Transverse colon (tissue), 4 donors: ENCODE measurements at regions not wholly inside any gene's neighbourhood (a gene's known extent, or its start where the extent isn't known, plus 50 kb on each side); places are given as distances from the start of the nearest gene placed in this dataset.

ENCODE experiments used
- DNase-seq: peaks from one replicate; pipeline ENCODE4 v3.0.0-alpha.2; 2019
- H3K27ac ChIP-seq, 4 donors: fragments of 200-600 bp; sonication (generic); 2 replicates each; pipeline ENCODE4 v1.5.1; 2016 to 2018; ENCODE audit warnings: inconsistent platforms in 4 of 4
- H3K27me3 ChIP-seq: fragments of 200-600 bp; sonication (generic); 2 replicates; pipeline ENCODE4 v1.5.1; 2017; ENCODE audit warnings: inconsistent platforms
- H3K36me3 ChIP-seq, 4 donors: fragments of 200-600 bp; sonication (generic); 2 replicates each; pipeline ENCODE4 v1.5.1; 2017 to 2019; ENCODE audit warnings: inconsistent platforms in 4 of 4
- H3K4me1 ChIP-seq, 4 donors: fragments of 200-600 bp; sonication (generic); 2 replicates each; pipeline ENCODE4 v1.5.1; 2017 to 2020; ENCODE audit warnings: inconsistent platforms in 4 of 4
- H3K4me3 ChIP-seq, 4 donors: fragments of 200-600 bp; sonication (generic); 1 replicate in 1 of 4; 2 replicates in 3 of 4; pipeline versions ENCODE4 v1.5.1 to v1.6.1; 2017 to 2019; ENCODE audit warnings: inconsistent platforms in 4 of 4
- H3K9me3 ChIP-seq, 2 donors: fragments of 200-600 bp; sonication (generic); 2 replicates each; pipeline ENCODE4 v1.5.1; 2017 to 2019; ENCODE audit warnings: inconsistent platforms in 2 of 2
- CTCF ChIP-seq, 5 experiments: fragments of 200-600 bp in 3 of 5; fragments of 450-650 bp in 2 of 5; sonication (generic) in 3 of 5; IDR thresholded peaks; 1 replicate in 2 of 5; 2 replicates in 3 of 5; pipeline ENCODE4 v1.5.1; 2016 to 2017; ENCODE audit warnings: antibody characterized with exemption in 5 of 5, inconsistent platforms in 3 of 5, mild to moderate bottlenecking in 2 of 5, moderate library complexity in 1 of 5
- EP300 ChIP-seq: sonication (generic); formaldehyde crosslinking; IDR thresholded peaks from one replicate; pipeline ENCODE4 v1.6.1; 2017; ENCODE audit warnings: antibody characterized with exemption, low read depth
- POLR2A ChIP-seq: fragments of 450-650 bp; IDR thresholded peaks from one replicate; pipeline ENCODE4 v1.6.1; 2016; ENCODE audit warnings: antibody characterized with exemption, mild to moderate bottlenecking, moderate library complexity
- POLR2AphosphoS5 ChIP-seq, 3 donors: sonication (generic); formaldehyde crosslinking; IDR thresholded peaks; one replicate each; pipeline ENCODE4 v1.6.1; 2016; ENCODE audit warnings: antibody characterized with exemption in 3 of 3
- WGBS, 2 donors: methylation state at CpG; one replicate each; pipeline ENCODE4 v1.1.5; 2018; ENCODE audit warnings: low coverage in 1 of 2; 5-methylcytosine and 5-hydroxymethylcytosine counted together
- in situ Hi-C, 4 donors: fragments of 200-750 bp; cut with MboI; loops; one replicate each; pipeline versions ENCODE4 v1.15.0 to v1.15.1; 2017; ENCODE audit warnings: low sequenced_read_pairs in 3 of 4, low pct_ligation_motif_present in 1 of 4, low pct_unique_long_range_greater_than_20kb in 1 of 4
- intact Hi-C: fragments of 100-400 bp; cut with DNase I; formaldehyde crosslinking; loops from one replicate; pipeline ENCODE4 v1.15.1; 2023; ENCODE audit warnings: low total_unique reads

GRCh38 chr12:93226361-93226760 lies 151.4 kb upstream of the NUDT4 start:
- in situ Hi-C loops, result no loop called here
- Histone ChIP-seq H3K27me3 (no peaks in the 10 kb centered on the region), H3K4me1 (peaks cover 3 to 12% (median 8%) of the 10 kb centered on the region in 4 donors), H3K27ac (no peak overlapping the region), H3K36me3 (no peaks in the 10 kb centered on the region), H3K4me3 (no peak overlapping the region), H3K9me3 (peaks cover 0 to 6% of the 10 kb centered on the region in 2 donors)
- intact Hi-C loops, result no loop called here
- no peak for DNase-seq
- TF ChIP-seq POLR2A, result no peak

- DNase-seq, result no peak
These were observed 148.0 kb upstream of the NUDT4 start for GRCh38 chr12:93229494-93230325.

GRCh38 chr12:93230326-93230720 lies 147.4 kb upstream of the NUDT4 start:
- WGBS, 2 donors, result 58 to 65% methylated on average over 3 of the region's 3 CpGs
- H3K4me3 ChIP-seq, result no peak overlapping the region
- H3K36me3 ChIP-seq, result no peaks in the 10 kb centered on the region
- no peak for DNase-seq
- H3K27me3 ChIP-seq, result no peaks in the 10 kb centered on the region
- no peak for TF ChIP-seq POLR2AphosphoS5 (IDR thresholded peaks at IDR 0.05)
- TF ChIP-seq POLR2A, result no peak
- no peak for TF ChIP-seq CTCF (IDR thresholded peaks at IDR 0.05)
- TF ChIP-seq EP300, result no peak
- intact Hi-C loops, result no loop called here
- H3K27ac ChIP-seq, result no peak overlapping the region
- no peaks in the 10 kb centered on the region for H3K4me1 ChIP-seq
- no peaks in the 10 kb centered on the region for H3K9me3 ChIP-seq
- in situ Hi-C loops, result no loop called here

More at GRCh38 chr12:93229494-93230325, 148.0 kb upstream of the NUDT4 start:
- Histone ChIP-seq H3K27ac (no peak overlapping the region), H3K4me1 (no peaks in the 10 kb centered on the region), H3K9me3 (no peaks in the 10 kb centered on the region), H3K27me3 (no peaks in the 10 kb centered on the region), H3K36me3 (no peaks in the 10 kb centered on the region), H3K4me3 (no peak overlapping the region)
- in situ Hi-C loops (no loop called here), intact Hi-C loops (no loop called here)
- WGBS, 2 donors, result 55 to 79% methylated on average over 4 to 6 of the region's 6 CpGs
- no peak for TF ChIP-seq EP300
- TF ChIP-seq POLR2AphosphoS5 (IDR thresholded peaks at IDR 0.05), result no peak
- no peak for TF ChIP-seq CTCF (IDR thresholded peaks at IDR 0.05)
- TF ChIP-seq POLR2A, result no peak

GRCh38 chr12:93231938-93232337 lies 145.8 kb upstream of the NUDT4 start:
- Histone ChIP-seq H3K27ac (no peak overlapping the region), H3K9me3 (no peaks in the 10 kb centered on the region), H3K4me3 (no peak overlapping the region), H3K4me1 (no peaks in the 10 kb centered on the region), H3K27me3 (no peaks in the 10 kb centered on the region), H3K36me3 (no peaks in the 10 kb centered on the region)
- TF ChIP-seq EP300 (no peak), POLR2A (no peak), CTCF (IDR thresholded peaks at IDR 0.05) (no peak), POLR2AphosphoS5 (IDR thresholded peaks at IDR 0.05) (no peak)
- no peak for DNase-seq
- intact Hi-C loops, result no loop called here
- in situ Hi-C loops, result no loop called here
- 94 to 95% methylated on average over 2 to 6 of the region's 6 CpGs for WGBS, 2 donors

- no peaks in the 10 kb centered on the region for H3K27me3 ChIP-seq
- in situ Hi-C loops (no loop called here), intact Hi-C loops (no loop called here)
- TF ChIP-seq POLR2A, result no peak
- no peak for TF ChIP-seq EP300
- TF ChIP-seq POLR2AphosphoS5 (IDR thresholded peaks at IDR 0.05), result no peak
- TF ChIP-seq CTCF (IDR thresholded peaks at IDR 0.05), result no peak
- H3K36me3 ChIP-seq, result no peaks in the 10 kb centered on the region
- H3K27ac ChIP-seq, result no peak overlapping the region
- no peaks in the 10 kb centered on the region for H3K4me1 ChIP-seq
- WGBS, 2 donors, result 40 to 46% methylated on average over 1 of the region's 1 CpG
- DNase-seq, result no peak
- H3K4me3 ChIP-seq, result no peak overlapping the region
- H3K9me3 ChIP-seq, result peaks cover 0 to 4% of the 10 kb centered on the region in 2 donors
These were observed 143.1 kb upstream of the NUDT4 start for GRCh38 chr12:93234641-93235040.
